ENCODE measurements at regions not wholly inside any gene's neighbourhood (a gene's known extent, or its start where the extent isn't known, plus 50 kb on each side); places are given as distances from the start of the nearest gene placed in this dataset.
A peak's percentile ranks its signal among the peaks of the same experiment; 100 is the strongest.
"Not testable (repeated sequence)": the region's sequence is repeated elsewhere in the genome, so short reads cannot be mapped to it uniquely, and the experiment has no call there.

DNA sequence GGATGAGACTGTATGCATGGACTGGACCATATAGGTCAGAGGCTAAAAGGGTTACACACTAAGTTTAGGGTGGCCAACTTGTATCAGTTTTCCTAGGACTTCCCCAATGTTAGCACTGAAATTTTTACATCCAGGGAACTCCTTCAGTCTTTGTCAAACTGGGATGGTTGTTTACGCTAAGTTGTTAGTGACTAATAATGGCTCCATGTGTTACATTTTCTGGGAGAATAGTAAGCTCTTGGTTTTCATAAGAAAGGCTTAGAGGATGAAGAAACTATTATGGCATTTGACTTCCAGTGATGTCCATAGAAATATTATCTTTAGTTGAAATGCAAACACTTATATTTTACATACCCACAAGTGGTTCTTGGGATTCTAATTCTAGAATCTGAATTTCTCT is 57.9 kb upstream of the ST3GAL6 start:
- no peak for DNase-seq (ENCODE audit: low read depth)

- DNase-seq (ENCODE audit: low read depth), result peak; percentile 24
Measured at GRCh38 chr3:98705694-98706093, 57.4 kb upstream of the ST3GAL6 start.

DNA sequence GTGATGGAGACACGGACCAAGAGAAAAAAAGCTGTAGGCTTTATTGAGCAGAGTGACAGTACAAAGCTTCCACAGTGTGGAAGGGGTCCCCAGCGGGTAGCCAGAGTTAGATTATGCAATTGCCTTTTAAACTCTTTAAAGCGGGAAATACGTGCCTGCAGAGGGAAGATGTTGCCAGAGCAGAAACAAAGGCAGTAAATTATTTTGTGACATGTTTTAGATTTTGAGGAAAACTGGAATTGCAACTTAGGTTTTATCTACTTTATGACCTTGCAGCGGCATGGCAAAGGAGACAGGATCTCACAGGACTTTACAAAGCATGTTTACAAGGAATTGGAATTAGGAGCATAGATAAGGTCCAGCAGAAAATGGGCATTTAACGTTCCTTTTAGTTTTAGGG is 54.5 kb upstream of the ST3GAL6 start:
- DNase-seq (ENCODE audit: low read depth), result not testable (repeated sequence)

DNA sequence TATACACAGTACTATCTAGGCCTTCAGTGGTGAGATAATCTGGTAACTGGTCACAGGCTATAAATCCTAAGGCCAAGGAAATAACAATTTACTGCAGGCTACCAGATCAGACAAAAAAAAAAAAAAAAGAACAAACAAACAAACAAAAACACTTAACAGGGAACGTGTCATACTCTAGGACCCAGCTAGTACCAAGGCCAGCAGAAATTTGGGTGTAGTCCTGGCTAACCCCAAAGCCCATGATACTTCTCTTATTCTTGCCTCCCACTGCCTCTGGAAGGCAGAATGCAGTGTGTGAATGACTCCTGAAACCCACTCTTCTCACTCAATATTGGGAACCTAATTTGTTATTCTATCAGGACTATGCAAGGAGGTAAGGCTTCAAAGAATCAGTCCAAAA is 53.7 kb upstream of the ST3GAL6 start:
- no peak for DNase-seq (ENCODE audit: low read depth)

DNA sequence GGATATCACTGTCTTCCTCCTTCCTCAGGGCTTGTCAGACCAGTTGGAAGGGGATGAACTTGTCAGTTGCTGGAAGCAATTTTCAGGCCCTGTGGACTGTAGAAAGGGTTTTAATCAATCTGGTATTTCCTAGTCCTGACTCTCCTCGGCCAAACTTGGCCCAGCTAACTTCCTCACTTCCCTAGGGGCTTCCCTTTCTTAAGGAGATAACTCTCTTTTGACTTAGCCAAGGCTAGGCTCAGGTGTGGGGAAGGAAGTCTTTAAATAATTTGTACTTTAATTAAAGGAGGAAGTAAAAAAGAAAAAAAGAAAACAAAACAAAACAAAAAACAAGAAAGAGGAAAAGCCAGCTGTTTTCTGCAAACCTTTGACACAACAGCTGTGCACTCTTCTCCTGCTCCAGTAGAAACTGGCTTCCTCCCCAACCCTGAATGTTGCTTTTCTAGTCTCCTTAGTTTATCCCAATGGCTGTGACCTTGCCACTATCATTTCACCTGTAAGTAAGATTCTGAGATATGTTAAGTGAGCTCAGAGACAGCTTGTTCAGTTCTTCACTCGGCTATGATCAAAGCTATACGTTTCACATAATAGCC is 53.0 kb upstream of the ST3GAL6 start:
- DNase-seq (ENCODE audit: low read depth), result no peak

DNA sequence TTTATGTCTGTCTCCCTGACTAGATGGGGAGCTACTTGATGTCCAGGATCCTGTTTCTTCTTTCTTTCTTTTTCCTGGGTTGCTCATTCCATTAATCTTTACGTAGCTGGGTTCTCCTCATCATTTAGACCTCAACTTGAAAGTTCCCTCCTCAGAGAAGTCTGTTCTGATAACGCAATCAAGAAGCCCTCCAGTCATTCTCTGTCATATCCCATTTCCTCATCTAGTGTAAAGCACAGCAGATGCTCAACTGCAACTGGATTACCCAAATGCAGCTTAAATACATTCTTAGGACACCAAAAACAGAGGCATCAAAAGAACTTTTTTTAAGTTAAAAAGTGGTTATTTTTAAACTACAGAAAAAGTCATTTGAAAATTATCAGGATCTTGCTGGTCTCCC is 51.7 kb upstream of the ST3GAL6 start:
- DNase-seq (ENCODE audit: low read depth), result no peak

GRCh38 chr3:98712726-98713125 is 50.4 kb upstream of the ST3GAL6 start:
- no peak for DNase-seq (ENCODE audit: low read depth)

DNA sequence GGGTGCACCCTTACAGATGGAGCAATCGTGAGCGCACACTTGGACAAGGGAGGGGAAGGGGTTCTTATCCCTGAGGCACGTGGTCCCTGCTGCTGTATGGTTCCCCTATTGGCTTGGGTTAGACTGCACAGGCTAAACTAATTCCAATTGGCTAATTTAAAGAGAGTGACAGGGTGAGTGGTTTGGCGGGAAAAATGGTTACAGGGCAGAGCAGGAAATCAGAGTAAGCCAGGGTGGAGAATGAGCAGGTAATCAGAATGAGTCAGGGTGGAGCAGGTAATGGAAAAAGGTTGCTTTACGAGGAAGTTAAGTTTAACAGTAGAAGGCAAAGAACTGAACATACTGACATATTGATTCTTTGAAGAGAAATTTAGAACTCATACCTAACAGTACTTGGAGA is 49.8 kb upstream of the ST3GAL6 start:
- not testable (repeated sequence) for DNase-seq (ENCODE audit: low read depth)
